MM.1S (cell line): ENCODE measurements at regions not wholly inside any gene's neighbourhood (a gene's known extent, or its start where the extent isn't known, plus 50 kb on each side); places are given as distances from the start of the nearest gene placed in this dataset.

Experiments
- DNase-seq: peaks from one replicate; pipeline ENCODE4 v3.0.0-alpha.2; 2015
- H2AFZ ChIP-seq: fragments of 300-600 bp; sonication (generic); 2 replicates; pipeline ENCODE4 v1.6.0; 2016; ENCODE audit warnings: antibody characterized with exemption, low read length
- H3F3A ChIP-seq: fragments of 300-600 bp; sonication (generic); 2 replicates; pipeline ENCODE4 v1.6.1; 2016; ENCODE audit warnings: mild to moderate bottlenecking, antibody characterized with exemption, low read length, moderate library complexity, mixed read lengths; ENCODE audit not compliant: insufficient read depth
- H3K27ac ChIP-seq: fragments of 300-600 bp; sonication (generic); 2 replicates; pipeline ENCODE4 v1.5.1; 2016; ENCODE audit warnings: mild to moderate bottlenecking, low read length
- H3K27me3 ChIP-seq: fragments of 300-600 bp; sonication (generic); replicated peaks from 2 replicates; pipeline ENCODE4 v1.6.0; 2016; ENCODE audit warnings: low read length; ENCODE audit not compliant: insufficient read depth
- H3K36me3 ChIP-seq: fragments of 300-600 bp; sonication (generic); replicated peaks from 2 replicates; pipeline ENCODE4 v1.6.1; 2016; ENCODE audit warnings: mild to moderate bottlenecking, low read length, mixed read lengths; ENCODE audit not compliant: insufficient read depth
- H3K4me1 ChIP-seq: fragments of 300-600 bp; sonication (generic); 2 replicates; pipeline ENCODE4 v1.6.1; 2016; ENCODE audit warnings: low read length, mixed read lengths
- H3K4me2 ChIP-seq: fragments of 300-600 bp; sonication (generic); 2 replicates; pipeline ENCODE4 v1.6.0; 2016; ENCODE audit warnings: low read depth, low read length
- H3K4me3 ChIP-seq: fragments of 300-600 bp; sonication (generic); 2 replicates; pipeline ENCODE4 v1.5.1; 2016; ENCODE audit warnings: low read length, mixed read lengths
- H3K79me2 ChIP-seq: fragments of 300-600 bp; sonication (generic); 2 replicates; pipeline ENCODE4 v1.6.1; 2016; ENCODE audit warnings: mixed run types, low read length, mixed read lengths
- H3K9ac ChIP-seq: fragments of 300-600 bp; sonication (generic); 2 replicates; pipeline ENCODE4 v1.6.1; 2016; ENCODE audit warnings: low read length, mixed read lengths
- H3K9me2 ChIP-seq: fragments of 300-600 bp; sonication (generic); replicated peaks from 2 replicates; pipeline ENCODE4 v1.6.1; 2016; ENCODE audit warnings: mild to moderate bottlenecking, low read length, mixed read lengths; ENCODE audit not compliant: insufficient read depth
- H3K9me3 ChIP-seq: fragments of 300-600 bp; sonication (generic); replicated peaks from 2 replicates; pipeline ENCODE4 v1.6.1; 2016; ENCODE audit warnings: mild to moderate bottlenecking, low read length, mixed read lengths; ENCODE audit not compliant: insufficient read depth
- H4K20me1 ChIP-seq: fragments of 300-600 bp; sonication (generic); 2 replicates; pipeline ENCODE4 v1.6.1; 2016; ENCODE audit warnings: mild to moderate bottlenecking, low read length, moderate library complexity, mixed read lengths; ENCODE audit not compliant: insufficient read depth
- CTCF ChIP-seq: fragments of 300-600 bp; sonication (generic); IDR thresholded peaks from 2 replicates; pipeline ENCODE4 v1.5.1; 2016; ENCODE audit warnings: antibody characterized with exemption, low read length, mixed read lengths
- EZH2 ChIP-seq: fragments of 300-600 bp; sonication (generic); optimal IDR thresholded peaks from 2 replicates; pipeline ENCODE3; 2017; ENCODE audit warnings: low read depth, mild to moderate bottlenecking, antibody characterized with exemption, low read length, mixed read lengths
- EZH2phosphoT487 ChIP-seq: fragments of 300-600 bp; sonication (generic); IDR thresholded peaks from 2 replicates; pipeline ENCODE4 v1.6.1; 2018; ENCODE audit warnings: antibody characterized with exemption, low read length

GRCh38 chr4:83832110-83832825, 296.4 kb downstream of the GPAT3 start:
- H3K36me3 ChIP-seq: no peaks in the 10 kb centered on the region
- TF ChIP-seq CTCF (no peak), EZH2 (no peak), EZH2phosphoT487 (no peak)
- no peak overlapping the region for H3K9ac ChIP-seq
- H3F3A ChIP-seq: no peaks in the 10 kb centered on the region
- H3K4me2 ChIP-seq: no peak overlapping the region
- no peaks in the 10 kb centered on the region for H3K9me3 ChIP-seq
- H2AFZ ChIP-seq: no peak overlapping the region
- no peak overlapping the region for H3K4me3 ChIP-seq
- H3K79me2 ChIP-seq: no peaks in the 10 kb centered on the region
- H4K20me1 ChIP-seq: no peaks in the 10 kb centered on the region
- H3K4me1 ChIP-seq: no peaks in the 10 kb centered on the region
- no peaks in the 10 kb centered on the region; the same call in 1 of the 2 replicates for H3K9me2 ChIP-seq
- H3K27me3 ChIP-seq: no peaks in the 10 kb centered on the region
- H3K27ac ChIP-seq: no peak overlapping the region
- DNase-seq: no peak

- Histone ChIP-seq H3K4me2 (no peak overlapping the region), H3K9me2 (no peaks in the 10 kb centered on the region; the same call in 1 of the 2 replicates), H3K9me3 (no peaks in the 10 kb centered on the region), H3K9ac (no peak overlapping the region), H3K36me3 (no peaks in the 10 kb centered on the region), H4K20me1 (no peaks in the 10 kb centered on the region), H3K4me1 (no peaks in the 10 kb centered on the region), H3K79me2 (no peaks in the 10 kb centered on the region), H3K27me3 (no peaks in the 10 kb centered on the region), H3K27ac (no peak overlapping the region), H3F3A (no peaks in the 10 kb centered on the region), H2AFZ (no peak overlapping the region), H3K4me3 (no peak overlapping the region)
- no peak for DNase-seq
- TF ChIP-seq CTCF: no peak
- no peak for TF ChIP-seq EZH2
- no peak for TF ChIP-seq EZH2phosphoT487
Observed at GRCh38 chr4:83831588-83831987, 295.7 kb downstream of the GPAT3 start.

GRCh38 chr4:83830138-83830888, 294.4 kb downstream of the GPAT3 start:
- Histone ChIP-seq H3K4me2 (no peak overlapping the region), H3K79me2 (no peaks in the 10 kb centered on the region), H3K27ac (no peak overlapping the region), H3K36me3 (no peaks in the 10 kb centered on the region), H3K9me2 (no peaks in the 10 kb centered on the region), H2AFZ (no peak overlapping the region), H3K4me3 (no peak overlapping the region), H3F3A (no peaks in the 10 kb centered on the region), H3K9me3 (no peaks in the 10 kb centered on the region), H4K20me1 (no peaks in the 10 kb centered on the region), H3K9ac (no peak overlapping the region), H3K27me3 (no peaks in the 10 kb centered on the region), H3K4me1 (no peaks in the 10 kb centered on the region)
- DNase-seq: no peak
- no peak for TF ChIP-seq EZH2phosphoT487
- TF ChIP-seq EZH2: no peak
- TF ChIP-seq CTCF: no peak
